ENCODE measurements at regions not wholly inside any gene's neighbourhood (a gene's known extent, or its start where the extent isn't known, plus 50 kb on each side); places are given as distances from the start of the nearest gene placed in this dataset.

DNA sequence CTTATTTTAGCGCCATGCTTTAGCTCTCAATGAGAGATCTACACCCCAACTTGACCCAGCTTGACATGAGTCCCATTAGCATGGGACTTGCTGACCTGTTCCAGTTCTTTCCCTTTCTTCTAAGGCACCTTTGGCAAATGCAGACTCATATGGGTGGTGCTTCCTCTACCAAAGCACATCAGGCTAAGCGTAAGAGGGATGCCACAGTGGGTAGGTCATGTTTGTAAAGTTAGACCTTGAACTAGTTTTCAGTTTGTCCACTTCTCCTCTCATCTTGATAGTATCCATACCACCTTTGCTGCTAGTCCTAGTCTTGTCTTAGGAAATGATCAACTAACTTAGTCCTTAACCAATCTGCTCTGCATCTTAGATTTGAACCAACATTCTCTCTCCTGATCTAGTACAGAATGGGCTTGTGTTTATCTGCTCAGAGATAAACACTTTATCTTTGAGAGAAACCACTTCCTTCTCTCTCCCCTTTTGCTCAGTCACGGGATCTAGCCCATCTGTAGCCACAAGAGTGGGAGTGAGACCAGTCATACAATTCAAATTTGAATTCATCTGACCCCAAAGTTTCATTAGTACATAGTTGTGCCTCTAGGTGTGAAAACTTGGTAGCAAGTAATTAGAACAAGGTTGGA, 72.1 kb upstream of the CD44 start:
- TF ChIP-seq NFIC (IDR thresholded peaks at IDR 0.05) (no peak), FOXM1 (IDR thresholded peaks at IDR 0.05; ENCODE audit: borderline replicate concordance, low read depth) (no peak), RAD21 (IDR thresholded peaks at IDR 0.05; ENCODE audit: low read depth) (no peak), CREB1 (IDR thresholded peaks at IDR 0.05; ENCODE audit: low read depth) (no peak), EGR1 (IDR thresholded peaks at IDR 0.05) (no peak), TEAD4 (IDR thresholded peaks at IDR 0.05) (no peak), CEBPB (IDR thresholded peaks at IDR 0.05) (no peak)
- TF ChIP-seq, protein P1, sequence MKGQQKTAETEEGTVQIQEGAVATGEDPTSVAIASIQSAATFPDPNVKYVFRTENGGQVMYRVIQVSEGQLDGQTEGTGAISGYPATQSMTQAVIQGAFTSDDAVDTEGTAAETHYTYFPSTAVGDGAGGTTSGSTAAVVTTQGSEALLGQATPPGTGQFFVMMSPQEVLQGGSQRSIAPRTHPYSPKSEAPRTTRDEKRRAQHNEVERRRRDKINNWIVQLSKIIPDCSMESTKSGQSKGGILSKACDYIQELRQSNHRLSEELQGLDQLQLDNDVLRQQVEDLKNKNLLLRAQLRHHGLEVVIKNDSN (IDR thresholded peaks at IDR 0.05): no peak
- TF ChIP-seq, protein P2, sequence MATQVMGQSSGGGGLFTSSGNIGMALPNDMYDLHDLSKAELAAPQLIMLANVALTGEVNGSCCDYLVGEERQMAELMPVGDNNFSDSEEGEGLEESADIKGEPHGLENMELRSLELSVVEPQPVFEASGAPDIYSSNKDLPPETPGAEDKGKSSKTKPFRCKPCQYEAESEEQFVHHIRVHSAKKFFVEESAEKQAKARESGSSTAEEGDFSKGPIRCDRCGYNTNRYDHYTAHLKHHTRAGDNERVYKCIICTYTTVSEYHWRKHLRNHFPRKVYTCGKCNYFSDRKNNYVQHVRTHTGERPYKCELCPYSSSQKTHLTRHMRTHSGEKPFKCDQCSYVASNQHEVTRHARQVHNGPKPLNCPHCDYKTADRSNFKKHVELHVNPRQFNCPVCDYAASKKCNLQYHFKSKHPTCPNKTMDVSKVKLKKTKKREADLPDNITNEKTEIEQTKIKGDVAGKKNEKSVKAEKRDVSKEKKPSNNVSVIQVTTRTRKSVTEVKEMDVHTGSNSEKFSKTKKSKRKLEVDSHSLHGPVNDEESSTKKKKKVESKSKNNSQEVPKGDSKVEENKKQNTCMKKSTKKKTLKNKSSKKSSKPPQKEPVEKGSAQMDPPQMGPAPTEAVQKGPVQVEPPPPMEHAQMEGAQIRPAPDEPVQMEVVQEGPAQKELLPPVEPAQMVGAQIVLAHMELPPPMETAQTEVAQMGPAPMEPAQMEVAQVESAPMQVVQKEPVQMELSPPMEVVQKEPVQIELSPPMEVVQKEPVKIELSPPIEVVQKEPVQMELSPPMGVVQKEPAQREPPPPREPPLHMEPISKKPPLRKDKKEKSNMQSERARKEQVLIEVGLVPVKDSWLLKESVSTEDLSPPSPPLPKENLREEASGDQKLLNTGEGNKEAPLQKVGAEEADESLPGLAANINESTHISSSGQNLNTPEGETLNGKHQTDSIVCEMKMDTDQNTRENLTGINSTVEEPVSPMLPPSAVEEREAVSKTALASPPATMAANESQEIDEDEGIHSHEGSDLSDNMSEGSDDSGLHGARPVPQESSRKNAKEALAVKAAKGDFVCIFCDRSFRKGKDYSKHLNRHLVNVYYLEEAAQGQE (IDR thresholded peaks at IDR 0.05; ENCODE audit: low read depth): no peak

DNA sequence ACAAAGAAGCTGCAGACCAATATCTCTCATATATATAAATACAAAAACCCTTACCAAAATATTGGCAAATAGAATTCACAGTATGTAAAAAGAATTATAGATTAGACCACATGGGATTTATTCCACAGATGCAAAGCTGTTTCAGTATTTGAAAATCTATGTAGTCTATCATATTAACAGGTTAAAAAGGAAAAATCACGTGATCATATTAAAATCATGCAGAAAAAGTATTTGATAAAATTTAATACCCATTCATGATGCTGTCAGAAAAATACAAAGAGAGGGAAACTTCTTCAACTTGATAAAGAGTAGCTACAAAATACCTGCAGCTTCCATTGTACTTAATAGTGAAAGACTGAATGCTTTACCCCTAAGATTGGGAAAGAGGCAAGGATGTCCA, 67.2 kb upstream of the CD44 start:
- TF ChIP-seq TAF1 (IDR thresholded peaks at IDR 0.05; ENCODE audit: low read depth) (no peak), RAD21 (IDR thresholded peaks at IDR 0.05; ENCODE audit: low read depth) (no peak)

DNA sequence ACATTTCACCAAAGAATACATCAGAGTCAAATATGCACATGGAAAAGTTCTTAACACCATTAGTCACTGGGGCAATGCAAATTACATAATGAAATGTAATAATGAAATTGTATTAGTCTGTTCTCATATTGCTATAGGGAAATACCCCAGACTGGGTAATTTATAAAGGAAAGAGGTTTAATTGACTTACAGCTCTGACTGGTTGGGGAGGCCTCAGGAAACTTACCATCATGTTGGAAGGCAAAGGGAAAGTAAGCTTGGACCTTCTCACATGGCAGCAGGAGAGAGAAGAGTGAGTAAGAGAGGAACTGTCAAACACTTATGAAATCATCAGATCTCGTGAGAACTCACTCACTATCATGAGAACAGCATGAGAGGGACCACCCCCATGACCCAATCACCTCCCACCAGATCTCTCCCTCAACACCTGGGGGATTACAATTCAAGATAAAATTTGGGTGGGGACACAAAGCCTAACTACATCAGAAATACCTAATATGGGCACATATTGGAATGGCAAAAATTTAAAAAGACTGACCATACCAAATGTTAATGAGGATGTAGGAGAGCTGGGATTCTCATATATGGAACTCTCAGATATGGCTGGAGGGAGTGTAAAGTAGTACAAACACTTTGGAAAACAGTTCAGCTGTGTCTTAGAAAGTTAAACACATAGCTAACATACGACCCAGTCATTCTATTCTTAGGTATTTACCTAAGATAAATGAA, 65.1 kb upstream of the CD44 start:
- no peak for TF ChIP-seq RAD21 (IDR thresholded peaks at IDR 0.05; ENCODE audit: low read depth)
- TF ChIP-seq, protein P1 (IDR thresholded peaks at IDR 0.05): no peak
- TF ChIP-seq, protein P2 (IDR thresholded peaks at IDR 0.05; ENCODE audit: low read depth): no peak
- TF ChIP-seq ZBTB7A (IDR thresholded peaks at IDR 0.05; ENCODE audit: low read depth): no peak
- TF ChIP-seq CEBPB (IDR thresholded peaks at IDR 0.05): no peak
- no peak for TF ChIP-seq FOXM1 (IDR thresholded peaks at IDR 0.05; ENCODE audit: borderline replicate concordance, low read depth)
- TF ChIP-seq TEAD4 (IDR thresholded peaks at IDR 0.05): no peak
- TF ChIP-seq EGR1 (IDR thresholded peaks at IDR 0.05): no peak
- TF ChIP-seq NFIC (IDR thresholded peaks at IDR 0.05): no peak
- TF ChIP-seq EP300 (IDR thresholded peaks at IDR 0.05; ENCODE audit: borderline replicate concordance): no peak
- TF ChIP-seq YY1 (IDR thresholded peaks at IDR 0.05; ENCODE audit: low read depth): no peak
- TF ChIP-seq, protein P3, sequence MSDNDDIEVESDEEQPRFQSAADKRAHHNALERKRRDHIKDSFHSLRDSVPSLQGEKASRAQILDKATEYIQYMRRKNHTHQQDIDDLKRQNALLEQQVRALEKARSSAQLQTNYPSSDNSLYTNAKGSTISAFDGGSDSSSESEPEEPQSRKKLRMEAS (IDR thresholded peaks at IDR 0.05): no peak
- no peak for TF ChIP-seq TCF12 (IDR thresholded peaks at IDR 0.05; ENCODE audit: low read depth)
- TF ChIP-seq CREB1 (IDR thresholded peaks at IDR 0.05; ENCODE audit: low read depth): no peak

DNA sequence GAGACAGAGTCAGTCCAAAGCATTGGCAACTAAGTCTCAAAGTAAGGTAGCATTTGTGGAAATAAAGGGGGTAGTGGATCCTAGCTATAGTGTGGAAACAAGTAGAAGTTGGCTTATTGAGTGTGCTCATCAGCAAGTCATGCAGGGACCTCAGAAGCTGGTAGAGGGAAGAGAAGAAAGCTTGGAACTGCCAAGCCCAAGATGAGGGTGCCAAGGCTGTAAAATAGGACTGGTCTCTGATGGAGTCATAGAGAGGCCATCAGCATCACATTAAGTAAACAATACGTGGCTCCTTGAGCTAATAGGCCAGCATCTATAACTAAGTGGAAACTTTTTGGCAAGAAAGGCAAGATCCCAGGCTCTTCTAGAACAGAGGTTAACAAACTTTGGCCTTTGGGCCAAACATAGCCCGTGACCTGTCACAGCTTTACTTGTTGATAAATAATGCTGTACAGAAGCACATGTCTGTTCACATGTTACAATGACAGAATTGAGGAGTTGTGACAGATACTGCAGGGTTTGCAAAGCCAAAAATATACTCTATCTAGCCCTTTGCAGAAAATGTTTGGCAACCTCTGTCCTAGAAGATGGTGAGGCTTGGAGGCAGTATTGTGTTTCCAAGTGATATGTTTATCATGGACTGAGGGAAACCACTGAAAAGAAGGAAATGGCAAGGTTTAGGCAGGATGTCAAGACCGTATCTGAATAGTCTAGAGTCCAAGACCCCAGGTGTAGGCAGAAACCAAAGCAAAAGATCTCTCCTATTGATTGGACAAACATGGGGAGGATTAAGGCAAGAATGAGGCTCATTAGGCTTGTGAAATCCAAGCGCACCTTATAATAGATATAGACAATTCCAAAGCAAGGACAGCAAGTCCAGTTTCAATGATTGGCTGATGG, 62.5 kb upstream of the CD44 start:
- TF ChIP-seq CREB1 (IDR thresholded peaks at IDR 0.05; ENCODE audit: low read depth): no peak
- no peak for TF ChIP-seq TEAD4 (IDR thresholded peaks at IDR 0.05)
- TF ChIP-seq EP300 (IDR thresholded peaks at IDR 0.05; ENCODE audit: borderline replicate concordance): no peak
- no peak for TF ChIP-seq YY1 (IDR thresholded peaks at IDR 0.05; ENCODE audit: low read depth)
- TF ChIP-seq, protein P2 (IDR thresholded peaks at IDR 0.05; ENCODE audit: low read depth): no peak
- TF ChIP-seq, protein P1 (IDR thresholded peaks at IDR 0.05): no peak
- TF ChIP-seq, protein P3 (IDR thresholded peaks at IDR 0.05): no peak
- TF ChIP-seq FOXM1 (IDR thresholded peaks at IDR 0.05; ENCODE audit: borderline replicate concordance, low read depth): no peak
- no peak for TF ChIP-seq RAD21 (IDR thresholded peaks at IDR 0.05; ENCODE audit: low read depth)
- TF ChIP-seq ZBTB7A (IDR thresholded peaks at IDR 0.05; ENCODE audit: low read depth): no peak
- no peak for TF ChIP-seq NFIC (IDR thresholded peaks at IDR 0.05)
- TF ChIP-seq TAF1 (IDR thresholded peaks at IDR 0.05; ENCODE audit: low read depth): no peak
- no peak for TF ChIP-seq CEBPB (IDR thresholded peaks at IDR 0.05)
- TF ChIP-seq EGR1 (IDR thresholded peaks at IDR 0.05): no peak

All from Ishikawa (cell line).